COLO668 (cell line): ENCODE measurements at regions not wholly inside any gene's neighbourhood (a gene's known extent, or its start where the extent isn't known, plus 50 kb on each side); places are given as distances from the start of the nearest gene placed in this dataset.
"Not testable (repeated sequence)": the region's sequence is repeated elsewhere in the genome, so short reads cannot be mapped to it uniquely, and the experiment has no call there.

ENCODE experiments used
- DNase-seq: peaks from one replicate; lab custom pipeline; 2025; ENCODE audit not compliant: unreplicated experiment; lab: John Stamatoyannopoulos, UW

- DNase-seq, result no peak
Measured at GRCh38 chr5:27462936-27463335, 424.6 kb upstream of the CDH9 start.

GRCh38 chr5:27458287-27458686 is 419.9 kb upstream of the CDH9 start:
- DNase-seq, result no peak

GRCh38 chr5:27451377-27451776 is 413.0 kb upstream of the CDH9 start:
- no peak for DNase-seq

- no peak for DNase-seq
Measured at GRCh38 chr5:27450607-27451006, 412.2 kb upstream of the CDH9 start.

- not testable (repeated sequence) for DNase-seq
Measured at GRCh38 chr5:27439383-27439782, 401.0 kb upstream of the CDH9 start.

- DNase-seq, result no peak
Measured at GRCh38 chr5:27437594-27438200, 399.3 kb upstream of the CDH9 start.

GRCh38 chr5:27434335-27434734 is 395.9 kb upstream of the CDH9 start:
- no peak for DNase-seq

GRCh38 chr5:27414099-27414498 is 375.7 kb upstream of the CDH9 start:
- DNase-seq, result no peak

GRCh38 chr5:27412384-27412783 is 374.0 kb upstream of the CDH9 start:
- no peak for DNase-seq

- no peak for DNase-seq
Measured at GRCh38 chr5:27406020-27406419, 367.6 kb upstream of the CDH9 start.

GRCh38 chr5:27403243-27403882 is 365.0 kb upstream of the CDH9 start:
- DNase-seq, result no peak

GRCh38 chr5:27402828-27403227 is 364.4 kb upstream of the CDH9 start:
- no peak for DNase-seq

- DNase-seq, result no peak
Measured at GRCh38 chr5:27396998-27397397, 358.6 kb upstream of the CDH9 start.

GRCh38 chr5:27392716-27393115 is 354.3 kb upstream of the CDH9 start:
- no peak for DNase-seq

GRCh38 chr5:27389696-27390095 is 351.3 kb upstream of the CDH9 start:
- no peak for DNase-seq

GRCh38 chr5:27388755-27389154 is 350.4 kb upstream of the CDH9 start:
- no peak for DNase-seq

GRCh38 chr5:27387535-27388073 is 349.2 kb upstream of the CDH9 start:
- DNase-seq, result no peak

- no peak for DNase-seq
Measured at GRCh38 chr5:27381686-27382085, 343.3 kb upstream of the CDH9 start.

- no peak for DNase-seq
Measured at GRCh38 chr5:27377626-27378025, 339.2 kb upstream of the CDH9 start.

GRCh38 chr5:27353970-27354369 is 315.6 kb upstream of the CDH9 start:
- no peak for DNase-seq

GRCh38 chr5:27353540-27353939 is 315.2 kb upstream of the CDH9 start:
- DNase-seq, result no peak

- DNase-seq, result no peak
Measured at GRCh38 chr5:27341342-27341741, 303.0 kb upstream of the CDH9 start.

GRCh38 chr5:27336817-27337216 is 298.4 kb upstream of the CDH9 start:
- no peak for DNase-seq
